ENCODE measurements at regions not wholly inside any gene's neighbourhood (a gene's known extent, or its start where the extent isn't known, plus 50 kb on each side); places are given as distances from the start of the nearest gene placed in this dataset.

- H3K27me3 ChIP-seq (ENCODE audit: control insufficient read depth, insufficient read depth, low read length) = no peaks in the 10 kb centered on the region
- peaks cover 14% of the 10 kb centered on the region for H3K9me3 ChIP-seq (ENCODE audit: control insufficient read depth, insufficient read depth, low read length)
- no peak overlapping the region for H2AK9ac ChIP-seq (replicated peaks; ENCODE audit: low read depth, low read length, poor library complexity)
- no peak overlapping the region for H4K8ac ChIP-seq (ENCODE audit: low read depth in 2 of 2, low read length in 2 of 2)
- no peak overlapping the region for H3K56ac ChIP-seq (ENCODE audit: extremely low read depth, insufficient read depth, low read length)
- H3K18ac ChIP-seq (ENCODE audit: low read depth, low read length) = no peak overlapping the region
- H3K36me3 ChIP-seq (ENCODE audit: control insufficient read depth, insufficient read depth, low read length) = no peaks in the 10 kb centered on the region
- H3K4ac ChIP-seq (ENCODE audit: low read depth, low read length) = no peak overlapping the region
- dilution Hi-C loops (cut with HindIII; ENCODE audit: low sequenced_read_pairs, unreplicated experiment) = no loop called here
- H3K9ac ChIP-seq (ENCODE audit: low read depth, low read length) = no peak overlapping the region
- H3K4me3 ChIP-seq (ENCODE audit: insufficient read depth, low read depth, low read length) = no peak overlapping the region
- no peak overlapping the region for H3K27ac ChIP-seq (ENCODE audit: insufficient read depth, low read length)
- H3K9me1 ChIP-seq (ENCODE audit: insufficient read depth, low read length) = no peaks in the 10 kb centered on the region
- TF ChIP-seq USF2 (IDR thresholded peaks at IDR 0.05; ENCODE audit: low read depth, low read length) = no peak
- TF ChIP-seq CTCF (conservative IDR thresholded peaks at IDR 0.05; ENCODE audit: low read depth, low read length) = no peak
- no peak for TF ChIP-seq FOS (IDR thresholded peaks at IDR 0.05; ENCODE audit: low read depth, low read length)
- TF ChIP-seq POLR2A (IDR thresholded peaks at IDR 0.05; ENCODE audit: low read depth, low read length) = no peak
- no peak for TF ChIP-seq CHD1 (IDR thresholded peaks at IDR 0.05; ENCODE audit: low read depth, low read length)
- no peak for TF ChIP-seq MXI1 (IDR thresholded peaks at IDR 0.05; ENCODE audit: borderline replicate concordance, low read depth, low read length)
- no peak for TF ChIP-seq MAZ (IDR thresholded peaks at IDR 0.05; ENCODE audit: borderline replicate concordance, low read depth, low read length)
- TF ChIP-seq, protein P1, sequence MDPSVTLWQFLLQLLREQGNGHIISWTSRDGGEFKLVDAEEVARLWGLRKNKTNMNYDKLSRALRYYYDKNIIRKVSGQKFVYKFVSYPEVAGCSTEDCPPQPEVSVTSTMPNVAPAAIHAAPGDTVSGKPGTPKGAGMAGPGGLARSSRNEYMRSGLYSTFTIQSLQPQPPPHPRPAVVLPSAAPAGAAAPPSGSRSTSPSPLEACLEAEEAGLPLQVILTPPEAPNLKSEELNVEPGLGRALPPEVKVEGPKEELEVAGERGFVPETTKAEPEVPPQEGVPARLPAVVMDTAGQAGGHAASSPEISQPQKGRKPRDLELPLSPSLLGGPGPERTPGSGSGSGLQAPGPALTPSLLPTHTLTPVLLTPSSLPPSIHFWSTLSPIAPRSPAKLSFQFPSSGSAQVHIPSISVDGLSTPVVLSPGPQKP (IDR thresholded peaks at IDR 0.05; ENCODE audit: borderline replicate concordance, low read depth, low read length) = no peak
- no peak for TF ChIP-seq RFX5 (IDR thresholded peaks at IDR 0.05; ENCODE audit: low read depth, low read length)
- TF ChIP-seq NFE2L2 (IDR thresholded peaks at IDR 0.05; ENCODE audit: low read depth, low read length) = no peak
- no peak for TF ChIP-seq BHLHE40 (IDR thresholded peaks at IDR 0.05; ENCODE audit: low read depth, low read length)
- no peak for TF ChIP-seq MAFK (IDR thresholded peaks at IDR 0.05; ENCODE audit: low read depth, low read length)
- no peak for TF ChIP-seq CEBPB (IDR thresholded peaks at IDR 0.05; ENCODE audit: low read depth, low read length)
- TF ChIP-seq RAD21 (IDR thresholded peaks at IDR 0.05; ENCODE audit: low read length) = no peak
- no peak for TF ChIP-seq SMC3 (IDR thresholded peaks at IDR 0.05; ENCODE audit: low read depth, low read length)
- TF ChIP-seq RCOR1 (IDR thresholded peaks at IDR 0.05; ENCODE audit: insufficient replicate concordance, low read length) = no peak
- DNase-seq (no peak), ATAC-seq (ENCODE audit: low read depth) (no peak)
- ChIA-PET POLR2A (ENCODE audit: unreplicated experiment) (no interaction called here), CTCF (no interaction called here)
- H3K14ac ChIP-seq (replicated peaks; ENCODE audit: low read depth, low read length) = no peak overlapping the region
- H2BK120ac ChIP-seq (ENCODE audit: low read depth, low read length) = no peak overlapping the region
- no peak overlapping the region for H2BK20ac ChIP-seq (ENCODE audit: low read depth, low read length)
- intact Hi-C loops (cut with micrococcal nuclease) = no loop called here
- no peak overlapping the region for H3K23ac ChIP-seq (ENCODE audit: low read depth, low read length)
- no peak overlapping the region for H2AFZ ChIP-seq (replicated peaks; ENCODE audit: low read length, poor library complexity)
- in situ Hi-C loops (cut with MboI; ENCODE audit: low sequenced_read_pairs) = no loop called here
- H4K91ac ChIP-seq (ENCODE audit: insufficient read depth, low read depth, low read length) = no peak overlapping the region
- no TSS peak for BruUV-seq (replicated peaks)
- H2AK5ac ChIP-seq (ENCODE audit: low read depth, low read length) = no peak overlapping the region
- H3K79me1 ChIP-seq (ENCODE audit: low read depth in 1 of 2, low read length in 2 of 2) = no peaks in the 10 kb centered on the region
- H2BK5ac ChIP-seq (ENCODE audit: low read depth, low read length, poor library complexity, severe bottlenecking) = no peak overlapping the region
- H3K4me2 ChIP-seq (ENCODE audit: low read depth, low read length) = no peak overlapping the region
- no peak overlapping the region for H4K5ac ChIP-seq (ENCODE audit: low read depth, low read length)
- H2BK15ac ChIP-seq (ENCODE audit: low read depth, low read length) = no peak overlapping the region
- no peaks in the 10 kb centered on the region for H4K20me1 ChIP-seq (ENCODE audit: insufficient read depth, low read length)
- H3K4me1 ChIP-seq (ENCODE audit: control insufficient read depth, insufficient read depth, low read length) = no peaks in the 10 kb centered on the region
- 80% methylated on average over 1 of the region's 12 CpGs; no CpG with 5 or more reads in 1 of the 2 experiments for WGBS, 2 experiments (ENCODE audit: extremely low coverage in 2 of 2, insufficient read length in 1 of 2)
Observed at GRCh38 chr7:156539999-156540398, 100.6 kb upstream of the RNF32 start.
